HepG2 (cell line): ENCODE measurements at regions not wholly inside any gene's neighbourhood (a gene's known extent, or its start where the extent isn't known, plus 50 kb on each side); places are given as distances from the start of the nearest gene placed in this dataset.

Source experiments
- AHDC1 ChIP-seq: sonication (generic); formaldehyde crosslinking; IDR thresholded peaks from 2 replicates; pipeline ENCODE4 v1.5.1; 2020; ENCODE audit warnings: mild to moderate bottlenecking, missing genetic modification reagents, borderline replicate concordance
- ATF7 ChIP-seq, 2 experiments: fragments of 450-650 bp in 1 of 2; sonication (generic) in 1 of 2; formaldehyde crosslinking in 1 of 2; IDR thresholded peaks; 2 replicates each; pipeline versions ENCODE4 v1.4.0 to v1.6.1; 2016 to 2020; ENCODE audit warnings: antibody characterized with exemption in 1 of 2, mild to moderate bottlenecking in 1 of 2, missing genetic modification reagents in 1 of 2
- BCL6 ChIP-seq: IDR thresholded peaks from 2 replicates; pipeline ENCODE4 v1.6.1; 2016; ENCODE audit warnings: missing genetic modification reagents, missing compliant biosample characterization
- EED ChIP-seq: sonication (generic); formaldehyde crosslinking; IDR thresholded peaks from 2 replicates; pipeline ENCODE4 v1.5.0; 2020; ENCODE audit warnings: mild to moderate bottlenecking, missing genetic modification reagents
- HCFC1 ChIP-seq: fragments of 150-350 bp; IDR thresholded peaks from 2 replicates; pipeline ENCODE4 v1.6.1; 2014; ENCODE audit warnings: low read depth, low read length
- MAZ ChIP-seq, 2 experiments: sonication (generic) in 1 of 2; formaldehyde crosslinking in 1 of 2; IDR thresholded peaks; 2 replicates each; pipeline versions ENCODE4 v1.5.0 to v1.6.1; 2012 to 2020; ENCODE audit warnings: low read depth in 2 of 2, mild to moderate bottlenecking in 2 of 2, borderline replicate concordance in 1 of 2, improper control_type of control experiment in 1 of 2, low read length in 1 of 2, missing genetic modification reagents in 1 of 2, moderate library complexity in 1 of 2
- MTF1 ChIP-seq: sonication (generic); formaldehyde crosslinking; IDR thresholded peaks from 2 replicates; pipeline ENCODE4 v1.5.0; 2020; ENCODE audit warnings: missing genetic modification reagents
- MYC ChIP-seq: sonication (generic); formaldehyde crosslinking; IDR thresholded peaks from 2 replicates; pipeline ENCODE4 v1.9.0; 2021; ENCODE audit warnings: missing genetic modification reagents, borderline replicate concordance
- NCOA1 ChIP-seq: sonication (generic); formaldehyde crosslinking; IDR thresholded peaks from 2 replicates; pipeline ENCODE4 v1.9.0; 2021; ENCODE audit warnings: missing genetic modification reagents
- NFYB ChIP-seq: sonication (generic); formaldehyde crosslinking; IDR thresholded peaks from 2 replicates; pipeline ENCODE4 v1.4.0; 2020; ENCODE audit warnings: missing genetic modification reagents
- NR2C2 ChIP-seq: sonication (generic); formaldehyde crosslinking; IDR thresholded peaks from 2 replicates; pipeline ENCODE4 v1.4.0; 2020; ENCODE audit warnings: missing genetic modification reagents, mild to moderate bottlenecking, moderate library complexity, borderline replicate concordance
- POGZ ChIP-seq: sonication (generic); formaldehyde crosslinking; IDR thresholded peaks from 2 replicates; pipeline ENCODE4 v1.4.0; 2020; ENCODE audit warnings: mild to moderate bottlenecking, missing genetic modification reagents
- SALL1 ChIP-seq: sonication (generic); formaldehyde crosslinking; IDR thresholded peaks from 2 replicates; pipeline ENCODE4 v1.8.0; 2022; ENCODE audit warnings: mild to moderate bottlenecking, missing genetic modification reagents
- ZFP1 ChIP-seq: IDR thresholded peaks from 2 replicates; pipeline ENCODE4 v1.6.1; 2016
- ZFP36L2 ChIP-seq: sonication (generic); formaldehyde crosslinking; IDR thresholded peaks from 2 replicates; pipeline ENCODE4 v1.4.0; 2020; ENCODE audit warnings: missing genetic modification reagents
- ZNF550 ChIP-seq: sonication (generic); formaldehyde crosslinking; IDR thresholded peaks from 2 replicates; pipeline ENCODE4 v1.4.0; 2020; ENCODE audit warnings: mild to moderate bottlenecking, missing genetic modification reagents, borderline replicate concordance
- ZNF775 ChIP-seq: sonication (generic); formaldehyde crosslinking; IDR thresholded peaks from 2 replicates; pipeline ENCODE4 v1.4.0; 2020; ENCODE audit warnings: missing genetic modification reagents, mild to moderate bottlenecking, moderate library complexity, borderline replicate concordance
- ZNF776 ChIP-seq: sonication (generic); formaldehyde crosslinking; IDR thresholded peaks from 2 replicates; pipeline ENCODE4 v1.4.0; 2020; ENCODE audit warnings: mild to moderate bottlenecking, missing genetic modification reagents
- ZSCAN25 ChIP-seq: sonication (generic); formaldehyde crosslinking; IDR thresholded peaks from 2 replicates; pipeline ENCODE4 v1.8.0; 2022; ENCODE audit warnings: mild to moderate bottlenecking, missing genetic modification reagents
- TF ChIP-seq, protein P1 (sequence below): sonication (generic); formaldehyde crosslinking; IDR thresholded peaks from 2 replicates; pipeline ENCODE4 v1.4.0; 2020; ENCODE audit warnings: missing genetic modification reagents

DNA sequence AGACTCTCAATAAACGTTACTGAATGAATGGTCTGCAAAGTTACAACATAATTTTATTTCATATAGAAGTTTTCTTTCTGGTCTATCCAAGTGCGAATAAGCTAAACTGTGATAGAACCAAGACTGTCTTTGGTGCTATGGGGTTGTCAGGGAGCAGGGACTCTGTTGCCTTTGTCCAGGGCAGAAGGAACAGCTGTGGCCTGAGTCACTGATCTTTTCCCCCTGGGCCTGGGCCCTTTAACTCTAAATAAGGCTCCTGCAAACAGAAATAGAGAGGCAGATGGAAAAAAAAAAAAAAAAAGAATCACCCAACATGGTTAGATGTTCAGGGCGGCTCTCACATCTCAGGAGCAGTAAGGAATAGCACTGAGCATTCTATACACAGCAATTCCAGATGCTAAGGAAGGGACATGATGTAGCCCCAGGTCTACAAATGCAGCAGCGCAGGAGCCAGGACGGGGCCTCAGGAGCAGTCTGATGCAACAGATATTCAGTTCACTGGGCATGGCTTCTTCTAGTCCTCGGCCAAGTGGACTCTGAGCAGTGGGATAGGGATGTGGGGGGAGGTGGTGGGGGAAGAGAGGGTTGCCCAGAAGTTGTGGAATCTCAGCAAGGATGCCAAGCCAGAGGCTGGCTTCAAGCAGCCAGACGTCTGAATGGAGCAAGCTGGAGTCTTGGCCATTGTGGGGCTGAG, 247.1 kb upstream of the SIX2 start (continued):
- TF ChIP-seq, protein P1, sequence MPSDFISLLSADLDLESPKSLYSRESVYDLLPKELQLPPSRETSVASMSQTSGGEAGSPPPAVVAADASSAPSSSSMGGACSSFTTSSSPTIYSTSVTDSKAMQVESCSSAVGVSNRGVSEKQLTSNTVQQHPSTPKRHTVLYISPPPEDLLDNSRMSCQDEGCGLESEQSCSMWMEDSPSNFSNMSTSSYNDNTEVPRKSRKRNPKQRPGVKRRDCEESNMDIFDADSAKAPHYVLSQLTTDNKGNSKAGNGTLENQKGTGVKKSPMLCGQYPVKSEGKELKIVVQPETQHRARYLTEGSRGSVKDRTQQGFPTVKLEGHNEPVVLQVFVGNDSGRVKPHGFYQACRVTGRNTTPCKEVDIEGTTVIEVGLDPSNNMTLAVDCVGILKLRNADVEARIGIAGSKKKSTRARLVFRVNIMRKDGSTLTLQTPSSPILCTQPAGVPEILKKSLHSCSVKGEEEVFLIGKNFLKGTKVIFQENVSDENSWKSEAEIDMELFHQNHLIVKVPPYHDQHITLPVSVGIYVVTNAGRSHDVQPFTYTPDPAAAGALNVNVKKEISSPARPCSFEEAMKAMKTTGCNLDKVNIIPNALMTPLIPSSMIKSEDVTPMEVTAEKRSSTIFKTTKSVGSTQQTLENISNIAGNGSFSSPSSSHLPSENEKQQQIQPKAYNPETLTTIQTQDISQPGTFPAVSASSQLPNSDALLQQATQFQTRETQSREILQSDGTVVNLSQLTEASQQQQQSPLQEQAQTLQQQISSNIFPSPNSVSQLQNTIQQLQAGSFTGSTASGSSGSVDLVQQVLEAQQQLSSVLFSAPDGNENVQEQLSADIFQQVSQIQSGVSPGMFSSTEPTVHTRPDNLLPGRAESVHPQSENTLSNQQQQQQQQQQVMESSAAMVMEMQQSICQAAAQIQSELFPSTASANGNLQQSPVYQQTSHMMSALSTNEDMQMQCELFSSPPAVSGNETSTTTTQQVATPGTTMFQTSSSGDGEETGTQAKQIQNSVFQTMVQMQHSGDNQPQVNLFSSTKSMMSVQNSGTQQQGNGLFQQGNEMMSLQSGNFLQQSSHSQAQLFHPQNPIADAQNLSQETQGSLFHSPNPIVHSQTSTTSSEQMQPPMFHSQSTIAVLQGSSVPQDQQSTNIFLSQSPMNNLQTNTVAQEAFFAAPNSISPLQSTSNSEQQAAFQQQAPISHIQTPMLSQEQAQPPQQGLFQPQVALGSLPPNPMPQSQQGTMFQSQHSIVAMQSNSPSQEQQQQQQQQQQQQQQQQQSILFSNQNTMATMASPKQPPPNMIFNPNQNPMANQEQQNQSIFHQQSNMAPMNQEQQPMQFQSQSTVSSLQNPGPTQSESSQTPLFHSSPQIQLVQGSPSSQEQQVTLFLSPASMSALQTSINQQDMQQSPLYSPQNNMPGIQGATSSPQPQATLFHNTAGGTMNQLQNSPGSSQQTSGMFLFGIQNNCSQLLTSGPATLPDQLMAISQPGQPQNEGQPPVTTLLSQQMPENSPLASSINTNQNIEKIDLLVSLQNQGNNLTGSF (CRISPR knock-in tag), result no peak
- TF ChIP-seq ZNF550 (CRISPR knock-in tag) (no peak), NR2C2 (CRISPR knock-in tag) (no peak; the same call in 1 of the 2 replicates), ZFP36L2 (no peak), HCFC1 (no peak), BCL6 (CRISPR knock-in tag) (peak; percentile 6; the same call in 1 of the 2 replicates), AHDC1 (CRISPR knock-in tag) (no peak), EED (no peak), ATF7 (IDR thresholded peaks at IDR 0.05) (no peak), ATF7 (CRISPR knock-in tag; IDR thresholded peaks at IDR 0.05) (no peak), ZNF775 (CRISPR knock-in tag) (no peak), NCOA1 (CRISPR knock-in tag) (no peak), MAZ (IDR thresholded peaks at IDR 0.05; ENCODE audit: borderline replicate concordance, low read depth, low read length) (no peak), MAZ (CRISPR knock-in tag; IDR thresholded peaks at IDR 0.05; ENCODE audit: low read depth) (no peak), MYC (no peak), NFYB (CRISPR knock-in tag) (no peak), SALL1 (CRISPR knock-in tag) (no peak), ZFP1 (CRISPR knock-in tag) (no peak), MTF1 (CRISPR knock-in tag) (no peak), POGZ (CRISPR knock-in tag) (no peak), ZNF776 (CRISPR knock-in tag) (no peak), ZSCAN25 (CRISPR knock-in tag) (no peak)
